Astrocyte (in vitro differentiated cells and primary cell): ENCODE measurements at regions not wholly inside any gene's neighbourhood (a gene's known extent, or its start where the extent isn't known, plus 50 kb on each side); places are given as distances from the start of the nearest gene placed in this dataset.

Experiments used
- EZH2 ChIP-seq: IDR thresholded peaks from 2 replicates; pipeline ENCODE4 v1.6.1; 2012; ENCODE audit warnings: mild to moderate bottlenecking, low read length, inconsistent platforms; ENCODE audit not compliant: insufficient read depth
- TF ChIP-seq, protein P1 (sequence below): IDR thresholded peaks from 2 replicates; pipeline ENCODE4 v1.5.1; 2011; ENCODE audit warnings: low read depth, mild to moderate bottlenecking, inconsistent platforms, low read length, moderate library complexity; ENCODE audit not compliant: insufficient read depth

DNA sequence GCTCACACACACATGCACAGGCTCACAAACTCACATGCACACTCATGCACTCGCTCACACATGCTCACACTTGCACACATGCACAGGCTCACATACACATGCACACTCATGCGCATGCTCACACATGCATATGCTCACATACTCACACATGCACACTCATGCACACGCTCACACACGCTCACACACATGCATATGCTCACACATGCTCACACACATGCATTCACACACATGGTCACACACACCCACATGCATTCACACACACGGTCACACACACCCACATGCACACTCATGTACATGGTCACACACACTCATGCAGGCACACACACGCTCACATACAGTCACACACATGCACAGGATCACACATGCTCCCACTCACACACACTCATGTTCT is 132.8 kb upstream of the SMAD3 start:
- no peak for TF ChIP-seq EZH2
- TF ChIP-seq, protein P1, sequence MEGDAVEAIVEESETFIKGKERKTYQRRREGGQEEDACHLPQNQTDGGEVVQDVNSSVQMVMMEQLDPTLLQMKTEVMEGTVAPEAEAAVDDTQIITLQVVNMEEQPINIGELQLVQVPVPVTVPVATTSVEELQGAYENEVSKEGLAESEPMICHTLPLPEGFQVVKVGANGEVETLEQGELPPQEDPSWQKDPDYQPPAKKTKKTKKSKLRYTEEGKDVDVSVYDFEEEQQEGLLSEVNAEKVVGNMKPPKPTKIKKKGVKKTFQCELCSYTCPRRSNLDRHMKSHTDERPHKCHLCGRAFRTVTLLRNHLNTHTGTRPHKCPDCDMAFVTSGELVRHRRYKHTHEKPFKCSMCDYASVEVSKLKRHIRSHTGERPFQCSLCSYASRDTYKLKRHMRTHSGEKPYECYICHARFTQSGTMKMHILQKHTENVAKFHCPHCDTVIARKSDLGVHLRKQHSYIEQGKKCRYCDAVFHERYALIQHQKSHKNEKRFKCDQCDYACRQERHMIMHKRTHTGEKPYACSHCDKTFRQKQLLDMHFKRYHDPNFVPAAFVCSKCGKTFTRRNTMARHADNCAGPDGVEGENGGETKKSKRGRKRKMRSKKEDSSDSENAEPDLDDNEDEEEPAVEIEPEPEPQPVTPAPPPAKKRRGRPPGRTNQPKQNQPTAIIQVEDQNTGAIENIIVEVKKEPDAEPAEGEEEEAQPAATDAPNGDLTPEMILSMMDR: no peak
